ENCODE measurements at regions not wholly inside any gene's neighbourhood (a gene's known extent, or its start where the extent isn't known, plus 50 kb on each side); places are given as distances from the start of the nearest gene placed in this dataset.

DNA sequence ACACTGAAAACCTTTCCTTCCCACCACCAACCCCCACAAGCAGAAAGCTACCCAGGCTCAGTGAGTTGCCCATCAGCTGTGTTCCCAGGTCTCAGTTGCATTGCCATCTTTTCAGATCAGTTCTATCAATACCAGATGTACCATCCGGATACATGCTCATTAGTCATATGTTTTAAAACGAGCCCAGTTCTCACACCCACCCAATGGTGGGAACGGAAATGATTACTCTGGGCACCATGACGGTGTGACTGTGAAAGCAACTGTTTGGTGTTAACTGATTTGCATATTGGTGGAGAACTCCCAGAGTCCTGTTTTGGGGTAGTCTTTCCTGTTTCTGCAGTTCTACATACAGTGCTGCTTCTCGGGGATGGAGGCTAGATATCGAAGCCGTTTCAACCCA is 212.3 kb downstream of the TRIM36 start:
- TF ChIP-seq, protein P1, sequence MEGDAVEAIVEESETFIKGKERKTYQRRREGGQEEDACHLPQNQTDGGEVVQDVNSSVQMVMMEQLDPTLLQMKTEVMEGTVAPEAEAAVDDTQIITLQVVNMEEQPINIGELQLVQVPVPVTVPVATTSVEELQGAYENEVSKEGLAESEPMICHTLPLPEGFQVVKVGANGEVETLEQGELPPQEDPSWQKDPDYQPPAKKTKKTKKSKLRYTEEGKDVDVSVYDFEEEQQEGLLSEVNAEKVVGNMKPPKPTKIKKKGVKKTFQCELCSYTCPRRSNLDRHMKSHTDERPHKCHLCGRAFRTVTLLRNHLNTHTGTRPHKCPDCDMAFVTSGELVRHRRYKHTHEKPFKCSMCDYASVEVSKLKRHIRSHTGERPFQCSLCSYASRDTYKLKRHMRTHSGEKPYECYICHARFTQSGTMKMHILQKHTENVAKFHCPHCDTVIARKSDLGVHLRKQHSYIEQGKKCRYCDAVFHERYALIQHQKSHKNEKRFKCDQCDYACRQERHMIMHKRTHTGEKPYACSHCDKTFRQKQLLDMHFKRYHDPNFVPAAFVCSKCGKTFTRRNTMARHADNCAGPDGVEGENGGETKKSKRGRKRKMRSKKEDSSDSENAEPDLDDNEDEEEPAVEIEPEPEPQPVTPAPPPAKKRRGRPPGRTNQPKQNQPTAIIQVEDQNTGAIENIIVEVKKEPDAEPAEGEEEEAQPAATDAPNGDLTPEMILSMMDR (IDR thresholded peaks at IDR 0.05; ENCODE audit: low read depth, low read length, missing control alignments): no peak
- H3K4me3 ChIP-seq (replicated peaks; ENCODE audit: low read depth, low read length): no peak overlapping the region
- no peak for DNase-seq (ENCODE audit: extremely low read depth, low read depth)

DNA sequence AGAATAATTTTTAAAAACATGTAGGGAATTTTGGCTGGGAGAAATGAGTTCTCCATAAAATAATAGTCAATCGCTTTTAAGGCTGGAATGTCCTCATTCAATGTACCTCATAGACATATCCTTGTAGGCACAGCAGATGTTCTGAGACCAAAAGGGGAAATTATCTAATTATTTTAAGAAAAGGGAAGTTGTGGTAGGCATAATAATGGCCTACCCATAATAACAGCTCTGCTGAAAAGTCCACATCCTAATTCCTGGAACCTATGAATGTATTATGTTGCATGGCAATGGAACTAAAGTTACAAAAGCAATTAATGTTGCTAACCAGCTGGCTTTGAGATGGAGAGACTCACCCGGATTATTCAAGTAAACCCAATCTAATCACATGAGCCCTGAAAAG is 216.1 kb downstream of the TRIM36 start:
- TF ChIP-seq, protein P1 (IDR thresholded peaks at IDR 0.05; ENCODE audit: low read depth, low read length, missing control alignments): no peak
- no peak overlapping the region for H3K4me3 ChIP-seq (replicated peaks; ENCODE audit: low read depth, low read length)
- DNase-seq (ENCODE audit: extremely low read depth, low read depth): no peak

DNA sequence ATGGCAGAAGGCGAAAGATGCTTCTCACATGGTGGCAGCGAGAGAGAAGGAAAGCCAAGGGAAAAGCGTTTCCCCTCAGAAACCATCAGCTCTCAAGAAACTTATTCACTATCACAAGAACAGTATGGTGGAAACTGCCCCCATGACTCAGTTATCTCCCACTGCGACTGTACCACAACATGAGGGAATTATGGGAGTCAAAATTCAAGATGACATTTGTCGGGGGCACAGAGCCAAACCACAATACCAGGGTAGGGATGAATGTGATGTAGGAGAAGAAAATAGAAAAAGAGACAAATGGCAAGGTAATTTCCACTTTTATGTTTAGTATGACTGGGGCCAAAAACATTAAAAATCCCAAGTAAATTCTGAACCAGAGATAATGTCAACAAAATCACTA is 216.8 kb downstream of the TRIM36 start:
- TF ChIP-seq, protein P1 (IDR thresholded peaks at IDR 0.05; ENCODE audit: low read depth, low read length, missing control alignments): no peak
- DNase-seq (ENCODE audit: extremely low read depth, low read depth): no peak
- H3K4me3 ChIP-seq (replicated peaks; ENCODE audit: low read depth, low read length): no peak overlapping the region

DNA sequence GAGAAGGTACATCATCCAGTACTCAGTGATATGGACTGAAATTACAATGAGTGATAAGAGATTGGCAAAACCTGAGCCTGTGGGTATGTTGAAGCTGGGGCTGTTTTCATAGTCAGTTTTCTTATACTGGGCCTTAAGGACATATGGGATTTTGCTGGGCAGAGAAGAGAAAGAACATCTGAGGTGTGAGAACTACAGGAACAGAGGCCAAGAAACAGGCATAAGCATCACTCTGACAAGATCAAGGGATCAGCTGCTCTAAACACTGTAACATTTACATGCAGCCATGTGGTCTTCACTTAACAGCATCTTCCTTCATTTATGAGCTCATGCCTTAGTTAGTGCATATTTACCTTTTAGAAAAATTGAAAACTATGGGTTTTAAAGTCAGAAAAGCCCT is 220.0 kb downstream of the TRIM36 start:
- no peak overlapping the region for H3K4me3 ChIP-seq (replicated peaks; ENCODE audit: low read depth, low read length)
- TF ChIP-seq, protein P1 (IDR thresholded peaks at IDR 0.05; ENCODE audit: low read depth, low read length, missing control alignments): no peak
- DNase-seq (ENCODE audit: extremely low read depth, low read depth): no peak

DNA sequence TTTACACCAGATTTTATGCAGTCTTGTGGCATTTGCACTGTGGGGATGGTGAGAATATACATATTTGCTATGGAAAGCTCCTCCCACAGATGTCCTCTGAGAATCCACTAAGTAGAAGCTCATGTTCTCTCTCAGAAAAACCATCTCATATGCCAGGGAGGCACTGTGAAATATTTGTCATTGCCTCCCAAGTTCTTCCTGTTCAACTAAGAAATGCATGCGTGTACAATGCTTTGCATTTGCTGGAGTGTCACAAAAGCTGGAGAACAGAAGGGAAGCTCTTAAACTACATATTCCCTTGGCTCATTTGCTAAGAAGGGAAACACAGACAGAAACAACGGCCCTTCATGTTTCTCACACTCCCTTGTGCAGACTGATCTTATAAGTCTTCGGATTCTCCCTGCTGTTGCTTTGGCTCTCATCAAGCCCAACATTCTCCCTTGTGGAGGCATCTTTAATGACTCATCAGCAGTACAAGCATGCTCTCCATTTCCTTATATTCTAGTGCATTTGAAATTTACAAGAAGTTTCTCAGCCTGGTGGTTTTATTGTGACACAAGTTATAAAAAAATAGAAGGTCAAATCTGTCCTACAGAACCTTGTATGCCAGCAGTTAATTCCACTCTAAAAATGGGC is 220.6 kb downstream of the TRIM36 start:
- H3K4me3 ChIP-seq (replicated peaks; ENCODE audit: low read depth, low read length): no peak overlapping the region
- DNase-seq (ENCODE audit: extremely low read depth, low read depth): no peak
- TF ChIP-seq, protein P1 (IDR thresholded peaks at IDR 0.05; ENCODE audit: low read depth, low read length, missing control alignments): no peak

DNA sequence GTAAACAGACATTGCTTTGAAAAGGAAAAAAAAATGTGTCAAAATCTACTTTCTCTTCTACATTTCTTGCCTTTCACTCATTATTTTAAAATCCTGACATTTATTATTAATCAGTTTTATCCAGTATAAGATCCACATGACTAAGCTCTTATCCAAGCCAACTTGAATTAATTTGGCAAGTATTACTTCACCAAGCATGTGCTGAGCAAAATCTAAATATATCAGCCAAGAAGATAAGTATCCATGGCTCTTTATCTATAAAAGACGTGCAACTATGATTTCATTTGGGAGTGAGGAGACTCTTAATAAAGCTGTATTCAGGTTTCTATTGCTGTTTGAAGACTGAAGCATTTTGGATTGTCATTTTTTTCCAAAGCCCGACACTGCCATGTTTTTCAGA is 221.3 kb downstream of the TRIM36 start:
- H3K4me3 ChIP-seq (replicated peaks; ENCODE audit: low read depth, low read length): no peak overlapping the region
- TF ChIP-seq, protein P1 (IDR thresholded peaks at IDR 0.05; ENCODE audit: low read depth, low read length, missing control alignments): no peak
- no peak for DNase-seq (ENCODE audit: extremely low read depth, low read depth)

DNA sequence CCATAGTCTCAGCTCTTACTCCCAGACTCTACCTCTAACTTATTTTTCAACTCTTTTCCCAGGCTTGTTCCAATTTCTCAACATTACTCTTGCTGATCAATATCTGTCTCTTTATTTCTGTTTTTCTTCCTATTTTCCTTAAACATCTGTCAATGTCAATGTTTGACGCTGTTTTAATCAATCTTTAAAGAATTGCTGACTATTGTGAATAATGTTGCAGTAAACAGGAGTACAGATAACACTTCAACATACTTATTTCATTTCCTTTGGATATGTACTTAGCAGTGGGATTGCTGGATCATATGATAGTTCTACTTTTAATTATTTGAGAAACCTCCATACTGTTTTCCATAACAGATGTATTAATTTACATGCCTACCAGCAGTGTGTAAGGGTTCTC is 229.0 kb downstream of the TRIM36 start:
- TF ChIP-seq, protein P1 (IDR thresholded peaks at IDR 0.05; ENCODE audit: low read depth, low read length, missing control alignments): no peak
- H3K4me3 ChIP-seq (replicated peaks; ENCODE audit: low read depth, low read length): no peak overlapping the region
- DNase-seq (ENCODE audit: extremely low read depth, low read depth): no peak

All from HFF-Myc (cell line).